ENCODE measurements at regions not wholly inside any gene's neighbourhood (a gene's known extent, or its start where the extent isn't known, plus 50 kb on each side); places are given as distances from the start of the nearest gene placed in this dataset.

DNA sequence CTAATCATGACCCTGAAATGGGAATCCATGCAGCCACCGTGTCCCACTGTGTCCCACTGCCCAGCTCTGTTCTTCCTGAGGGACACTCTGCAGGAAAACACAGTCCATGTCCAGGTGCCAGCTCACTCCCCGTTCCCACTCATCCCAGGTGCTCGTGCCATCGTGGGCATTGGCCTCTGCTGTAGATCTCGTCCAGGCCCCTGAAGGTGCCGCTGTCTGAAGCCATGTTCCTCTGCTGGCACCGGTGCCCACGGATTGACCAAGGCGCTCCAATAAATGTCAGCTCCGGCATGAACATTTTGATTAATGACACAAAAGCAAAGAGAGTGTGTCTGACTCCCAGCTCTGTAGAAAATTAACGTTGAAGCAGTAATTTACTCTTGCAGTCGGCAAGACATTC, 280.1 kb upstream of the SALL3 start:
- no peak for TF ChIP-seq CTCF (IDR thresholded peaks at IDR 0.05; ENCODE audit: borderline replicate concordance, extremely low read depth, low read length, poor library complexity, severe bottlenecking)
- TF ChIP-seq EZH2 (IDR thresholded peaks at IDR 0.05; ENCODE audit: borderline replicate concordance, low read depth, low read length, severe bottlenecking), result no peak

All from DND-41 (cell line).